ENCODE measurements at regions not wholly inside any gene's neighbourhood (a gene's known extent, or its start where the extent isn't known, plus 50 kb on each side); places are given as distances from the start of the nearest gene placed in this dataset.

DNA sequence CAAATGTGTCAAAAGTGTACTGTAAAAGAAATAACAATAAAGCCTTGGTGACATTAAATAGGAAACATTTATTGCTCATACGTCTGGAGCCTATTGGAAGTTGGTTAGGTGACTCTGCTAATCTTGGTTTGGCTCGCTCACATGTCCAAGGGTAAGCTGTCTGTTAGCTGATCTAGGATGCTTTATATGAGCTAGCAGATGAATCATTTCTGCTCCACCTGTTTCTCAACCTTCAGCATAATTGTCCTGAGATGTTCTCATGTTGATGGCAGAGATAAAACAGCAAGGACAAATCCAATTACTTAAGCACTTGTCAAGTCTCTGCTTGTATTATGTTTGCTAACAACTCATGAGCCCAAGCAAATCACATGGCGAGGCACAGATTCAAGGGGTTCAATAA is 56.0 kb upstream of the CD53 start:
- Mint-ChIP-seq H3K4me1 (ENCODE audit: low read depth) (no peaks in the 10 kb centered on the region), H3K9me3 (peaks cover 2% of the 10 kb centered on the region), H3K4me3 (no peak overlapping the region), H3K27ac (no peak overlapping the region), H3K27me3 (ENCODE audit: low read depth) (no peaks in the 10 kb centered on the region), H3K36me3 (ENCODE audit: low read depth) (no peaks in the 10 kb centered on the region)
- no peak for DNase-seq
- intact Hi-C loops (cut with micrococcal nuclease): no loop called here
- CTCF ChIA-PET: interaction anchor here (0.6 to 2.0 kb wide), 3 partner anchors 13 to 51 kb away, joined by 3 to 9 read pairs (median 4); no protein-coding TSS in a partner anchor

DNA sequence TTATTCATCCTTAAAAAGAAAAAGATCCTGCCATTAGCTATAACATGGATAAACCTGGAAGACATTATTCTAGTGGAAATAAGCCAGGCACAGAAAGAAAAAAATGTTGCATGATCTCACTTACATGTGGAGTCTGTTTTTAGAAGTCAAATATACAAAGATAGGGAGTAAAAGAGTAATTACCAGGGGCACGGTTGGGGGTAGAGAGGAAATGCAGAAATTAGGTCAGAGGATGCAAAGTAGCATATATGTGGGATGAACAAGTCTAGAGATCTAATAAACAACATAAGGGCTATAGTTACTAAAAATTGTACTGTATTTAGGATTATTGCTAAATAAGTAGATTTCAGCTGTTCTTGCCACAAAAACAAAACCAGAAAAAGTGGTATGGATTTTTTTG is 61.4 kb upstream of the CD53 start:
- CTCF ChIA-PET: interaction anchor here (1.2 to 1.5 kb wide), 2 partner anchors 18 to 141 kb away, joined by 3 to 4 read pairs; no protein-coding TSS in a partner anchor

GRCh38 chr1:110800079-110800478 is 72.9 kb upstream of the CD53 start:
- Mint-ChIP-seq H3K4me1 (ENCODE audit: low read depth) (no peaks in the 10 kb centered on the region), H3K27me3 (ENCODE audit: low read depth) (no peaks in the 10 kb centered on the region), H3K27ac (no peak overlapping the region), H3K4me3 (no peak overlapping the region), H3K36me3 (ENCODE audit: low read depth) (no peaks in the 10 kb centered on the region), H3K9me3 (peaks cover 6% of the 10 kb centered on the region)
- intact Hi-C loops (cut with micrococcal nuclease): no loop called here
- peak; percentile 15 for DNase-seq
- CTCF ChIA-PET: interaction anchor here (0.6 to 1.6 kb wide), 3 partner anchors 13 to 230 kb away, joined by 3 to 4 read pairs (median 3); no protein-coding TSS in a partner anchor

More for the DNA sequence above, 61.4 kb upstream of the CD53 start:
- Mint-ChIP-seq H3K4me1 (ENCODE audit: low read depth) (no peaks in the 10 kb centered on the region), H3K27me3 (ENCODE audit: low read depth) (no peaks in the 10 kb centered on the region), H3K27ac (no peak overlapping the region), H3K9me3 (no peaks in the 10 kb centered on the region), H3K36me3 (ENCODE audit: low read depth) (no peaks in the 10 kb centered on the region), H3K4me3 (no peak overlapping the region)
- intact Hi-C loops (cut with micrococcal nuclease): no loop called here
- DNase-seq: no peak

DNA sequence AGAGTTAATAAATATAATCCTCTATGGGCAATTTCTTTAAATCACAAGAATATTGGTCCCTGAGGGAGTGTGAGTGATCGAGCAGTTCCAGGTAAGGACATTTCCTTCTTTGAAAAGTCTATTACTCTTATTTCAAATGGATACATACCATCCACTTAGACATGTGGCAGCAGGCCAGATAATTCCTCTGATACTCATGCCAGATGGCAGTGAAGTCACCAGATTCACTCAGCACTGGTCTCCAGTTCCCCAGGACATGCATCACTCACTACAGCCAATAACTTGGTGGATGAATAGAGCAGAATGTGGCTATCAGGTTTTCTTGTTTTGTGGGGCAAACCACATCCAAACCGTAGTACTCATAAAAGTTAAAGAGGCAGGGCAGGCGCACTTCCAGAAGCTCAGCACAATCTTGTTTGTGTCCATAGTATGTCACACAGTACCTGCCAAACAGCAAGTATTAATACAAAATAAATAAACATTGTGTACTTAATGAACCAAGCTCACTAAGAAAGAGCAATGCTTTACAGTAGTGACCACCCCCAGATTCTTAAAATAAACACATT is 74.2 kb upstream of the CD53 start:
- H3K27me3 Mint-ChIP-seq (ENCODE audit: low read depth): no peaks in the 10 kb centered on the region
- intact Hi-C loops (cut with micrococcal nuclease): no loop called here

GRCh38 chr1:110788673-110789072 is 84.3 kb upstream of the CD53 start:
- intact Hi-C loops (cut with micrococcal nuclease): no loop called here
- Mint-ChIP-seq H3K4me3 (no peak overlapping the region), H3K4me1 (ENCODE audit: low read depth) (peaks cover 35% of the 10 kb centered on the region), H3K9me3 (peaks cover 22% of the 10 kb centered on the region), H3K27me3 (ENCODE audit: low read depth) (no peaks in the 10 kb centered on the region), H3K36me3 (ENCODE audit: low read depth) (no peaks in the 10 kb centered on the region), H3K27ac (no peak overlapping the region)
- DNase-seq: no peak
- CTCF ChIA-PET: interaction anchor here (1.1 to 11.6 kb wide), 4 partner anchors 23 to 266 kb away, joined by 4 to 194 read pairs (median 84); partner anchors contain the start of gene KCNA10

More for the DNA sequence above, 74.2 kb upstream of the CD53 start:
- H3K27ac Mint-ChIP-seq: no peak overlapping the region
- no peak for DNase-seq
- H3K4me1 Mint-ChIP-seq (ENCODE audit: low read depth): no peaks in the 10 kb centered on the region
- no peak overlapping the region for H3K4me3 Mint-ChIP-seq
- H3K36me3 Mint-ChIP-seq (ENCODE audit: low read depth): no peaks in the 10 kb centered on the region
- CTCF ChIA-PET: interaction anchor here (0.8 to 1.6 kb wide), 4 partner anchors 12 to 232 kb away, joined by 3 to 4 read pairs (median 4); no protein-coding TSS in a partner anchor
- H3K9me3 Mint-ChIP-seq: peaks cover 6% of the 10 kb centered on the region

DNA sequence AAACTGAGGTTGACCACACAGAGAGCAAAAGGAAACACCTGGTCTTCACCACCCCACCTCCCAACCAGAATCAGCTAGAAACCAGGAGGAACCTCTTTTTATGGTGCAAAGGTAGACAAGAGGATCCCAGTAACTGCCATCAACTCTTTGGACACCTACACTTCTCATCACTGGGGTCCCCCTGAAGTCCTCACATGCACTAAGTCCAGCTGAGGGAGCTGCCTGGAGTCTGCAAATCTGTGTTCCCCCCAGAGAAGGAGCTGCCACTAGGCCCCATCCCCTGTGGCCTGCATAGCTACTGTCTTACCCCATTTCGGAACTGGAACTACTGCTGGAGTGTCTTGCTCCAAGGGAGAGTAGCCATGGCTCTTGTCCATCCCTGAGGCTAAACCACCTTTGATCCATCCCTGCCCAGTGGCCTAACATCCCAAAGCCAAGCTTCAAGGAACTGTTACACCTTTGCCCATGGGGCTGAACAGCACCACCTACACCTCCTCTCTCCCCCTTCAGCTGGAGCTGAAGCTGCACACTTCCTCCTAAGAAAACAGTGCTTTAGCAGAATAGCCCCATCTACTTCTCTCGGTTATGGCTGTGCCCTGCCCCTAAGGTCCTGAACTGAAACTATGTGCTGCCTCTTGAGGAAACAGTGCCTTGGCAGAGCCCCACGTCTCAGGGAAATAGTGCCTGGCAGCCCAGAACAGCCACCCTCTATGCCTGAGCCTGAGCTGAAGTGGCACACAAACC is 85.4 kb upstream of the CD53 start:
- CTCF ChIA-PET: interaction anchor here (0.6 to 11.6 kb wide), 23 partner anchors 12 to 1747 kb away, joined by 3 to 194 read pairs (median 4); partner anchors contain the start of genes KCNA10 and KCNA2
- Mint-ChIP-seq H3K27ac (peak overlapping the region; percentile 82), H3K27me3 (ENCODE audit: low read depth) (no peaks in the 10 kb centered on the region), H3K36me3 (ENCODE audit: low read depth) (no peaks in the 10 kb centered on the region), H3K9me3 (peaks cover 22% of the 10 kb centered on the region), H3K4me1 (ENCODE audit: low read depth) (peaks cover 42% of the 10 kb centered on the region), H3K4me3 (no peak overlapping the region)
- intact Hi-C loops (cut with micrococcal nuclease): no loop called here
- DNase-seq: peak; percentile 25

DNA sequence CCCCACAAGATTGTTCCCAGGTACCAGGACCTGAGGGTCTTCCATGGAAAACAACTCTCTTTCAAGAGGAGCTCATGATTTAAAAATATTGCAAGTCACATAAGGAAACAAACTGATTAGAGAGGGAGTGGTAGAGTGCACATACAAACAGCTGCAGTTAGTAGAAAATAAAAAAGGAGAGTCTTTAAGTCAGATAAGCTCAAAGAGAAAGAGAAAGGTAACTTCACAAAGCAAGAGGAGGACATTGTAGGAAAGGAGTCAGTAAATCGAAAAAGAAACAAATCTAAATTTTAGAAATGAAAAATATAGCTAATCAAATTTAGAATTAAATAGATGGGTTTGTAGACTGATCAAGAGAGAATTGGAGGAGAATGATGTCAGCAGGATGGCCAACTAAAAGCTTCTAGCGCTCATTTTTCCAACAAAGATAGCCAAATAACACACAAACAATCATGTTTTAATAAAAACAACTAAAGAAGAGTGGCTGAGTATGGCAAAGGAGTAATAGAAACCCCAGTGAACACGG is 86.1 kb upstream of the CD53 start:
- Mint-ChIP-seq H3K4me3 (peak overlapping the region; percentile 0), H3K27me3 (ENCODE audit: low read depth) (no peaks in the 10 kb centered on the region), H3K27ac (peak overlapping the region; percentile 82), H3K4me1 (ENCODE audit: low read depth) (peaks cover 42% of the 10 kb centered on the region), H3K9me3 (peaks cover 22% of the 10 kb centered on the region), H3K36me3 (ENCODE audit: low read depth) (no peaks in the 10 kb centered on the region)
- CTCF ChIA-PET: interaction anchor here (0.6 to 11.6 kb wide), 21 partner anchors 13 to 291 kb away, joined by 3 to 194 read pairs (median 4); partner anchors contain the start of genes KCNA10 and KCNA2
- intact Hi-C loops (cut with micrococcal nuclease): no loop called here
- no peak for DNase-seq

- Mint-ChIP-seq H3K27ac (no peak overlapping the region), H3K9me3 (peaks cover 20% of the 10 kb centered on the region), H3K4me1 (ENCODE audit: low read depth) (peaks cover 46% of the 10 kb centered on the region), H3K27me3 (ENCODE audit: low read depth) (no peaks in the 10 kb centered on the region), H3K36me3 (ENCODE audit: low read depth) (no peaks in the 10 kb centered on the region), H3K4me3 (no peak overlapping the region)
- intact Hi-C loops (cut with micrococcal nuclease): no loop called here
- DNase-seq: no peak
- CTCF ChIA-PET: interaction anchor here (1.6 to 11.6 kb wide), 9 partner anchors 13 to 289 kb away, joined by 4 to 194 read pairs (median 16); partner anchors contain the start of gene KCNA10
Observed at GRCh38 chr1:110785612-110786011, 87.3 kb upstream of the CD53 start.

DNA sequence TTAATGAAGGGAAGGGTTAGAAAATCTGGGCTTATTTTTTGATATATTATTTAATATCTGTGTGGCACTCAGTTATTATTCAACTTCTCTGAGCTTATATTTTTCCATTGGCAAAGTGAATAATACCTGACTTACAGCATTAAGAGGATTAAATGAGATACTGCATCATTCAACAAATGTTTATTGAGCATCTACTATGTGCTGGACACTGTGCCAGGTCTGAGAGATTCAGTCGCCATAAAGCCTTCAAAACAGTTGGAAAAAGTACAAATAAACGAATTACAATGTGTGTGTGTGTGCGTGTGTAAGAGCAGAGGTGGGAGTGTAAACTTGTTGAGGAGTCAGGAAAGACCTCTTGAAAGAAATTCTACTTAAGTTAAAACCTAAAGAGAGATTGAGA is 87.9 kb upstream of the CD53 start:
- CTCF ChIA-PET: interaction anchor here (0.7 to 11.6 kb wide), 11 partner anchors 8 to 289 kb away, joined by 3 to 194 read pairs (median 12); partner anchors contain the start of gene KCNA10
- Mint-ChIP-seq H3K27me3 (ENCODE audit: low read depth) (no peaks in the 10 kb centered on the region), H3K27ac (no peak overlapping the region), H3K4me3 (no peak overlapping the region), H3K36me3 (ENCODE audit: low read depth) (no peaks in the 10 kb centered on the region), H3K9me3 (peaks cover 20% of the 10 kb centered on the region), H3K4me1 (ENCODE audit: low read depth) (peaks cover 47% of the 10 kb centered on the region)
- DNase-seq: no peak
- intact Hi-C loops (cut with micrococcal nuclease): no loop called here

DNA sequence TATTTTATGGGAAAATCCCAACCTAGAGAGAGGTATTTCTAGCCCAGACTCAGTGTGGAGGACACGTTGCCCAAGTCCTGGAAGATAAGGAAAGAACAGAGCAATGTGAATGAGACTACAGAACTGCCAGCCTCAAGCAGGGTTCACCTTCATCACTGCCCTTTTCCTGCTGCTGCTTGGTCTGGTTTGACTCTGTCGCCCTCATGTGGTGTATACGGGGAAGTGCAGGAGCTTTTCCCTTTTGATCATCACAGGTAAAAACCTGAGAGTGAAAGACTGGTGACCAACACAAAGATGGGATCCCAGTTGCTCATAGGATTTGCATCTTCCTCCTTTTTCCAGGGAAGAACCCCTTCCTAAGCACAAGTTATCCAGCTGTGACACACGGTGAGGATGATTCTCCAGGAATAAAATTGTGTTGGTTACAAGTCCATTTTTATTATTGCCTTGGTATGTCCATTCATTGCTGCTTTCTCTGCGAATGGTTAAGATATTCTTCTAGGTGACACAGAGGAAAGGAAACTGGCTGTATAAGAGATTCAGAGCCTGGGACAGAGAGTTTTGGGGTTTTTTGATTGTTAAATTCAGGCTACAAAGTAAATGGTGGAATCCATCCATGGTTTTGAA is 89.5 kb upstream of the CD53 start:
- Mint-ChIP-seq H3K9me3 (peaks cover 7% of the 10 kb centered on the region), H3K27me3 (ENCODE audit: low read depth) (no peaks in the 10 kb centered on the region), H3K27ac (no peak overlapping the region), H3K4me3 (no peak overlapping the region), H3K36me3 (ENCODE audit: low read depth) (no peaks in the 10 kb centered on the region), H3K4me1 (ENCODE audit: low read depth) (peaks cover 47% of the 10 kb centered on the region)
- DNase-seq: peak; percentile 71
- CTCF ChIA-PET: interaction anchor here (0.6 to 11.6 kb wide), 38 partner anchors 9 to 371 kb away, joined by 3 to 194 read pairs (median 4); partner anchors contain the start of gene KCNA10
- intact Hi-C loops (cut with micrococcal nuclease): loop anchor here (1.0 kb wide), 8 partner anchors 47 to 551 kb away; no protein-coding TSS in a partner anchor

- CTCF ChIA-PET: interaction anchor here (0.6 to 11.6 kb wide), 42 partner anchors 8 to 615 kb away, joined by 3 to 194 read pairs (median 6); partner anchors contain the start of genes CD53, KCNA10 and KCNA2
- no peak overlapping the region for H3K4me3 Mint-ChIP-seq
- intact Hi-C loops (cut with micrococcal nuclease): no loop called here
- no peak for DNase-seq
- H3K9me3 Mint-ChIP-seq: no peaks in the 10 kb centered on the region
- no peaks in the 10 kb centered on the region for H3K27me3 Mint-ChIP-seq (ENCODE audit: low read depth)
- H3K36me3 Mint-ChIP-seq (ENCODE audit: low read depth): no peaks in the 10 kb centered on the region
- no peak overlapping the region for H3K27ac Mint-ChIP-seq
- peaks cover 30% of the 10 kb centered on the region for H3K4me1 Mint-ChIP-seq (ENCODE audit: low read depth)
Observed at GRCh38 chr1:110781525-110781924, 91.4 kb upstream of the CD53 start.
